PC-9 (cell line): ENCODE measurements at regions not wholly inside any gene's neighbourhood (a gene's known extent, or its start where the extent isn't known, plus 50 kb on each side); places are given as distances from the start of the nearest gene placed in this dataset.
A peak's percentile ranks its signal among the peaks of the same experiment; 100 is the strongest.

Experiments
- BruUV-seq: library from RNA; stranded (reverse); fragments of 400-500 nt; replicated peaks from 2 replicates; lab custom pipeline; 2021; lab: Mats Ljungman, UMichigan
- CTCF ChIA-PET: fragments of 300-600 bp; sonication (Branson Sonifier 250); formaldehyde crosslinking; loops from one replicate; lab custom pipeline; 2022; ENCODE audit warnings: antibody characterized with exemption; lab: Charles Lee
- POLR2A ChIA-PET: fragments of 300-600 bp; sonication (Branson Sonifier 250); formaldehyde crosslinking; loops from one replicate; lab custom pipeline; 2022; ENCODE audit warnings: antibody characterized with exemption; ENCODE audit not compliant: unreplicated experiment; lab: Charles Lee
- DNase-seq, 2 experiments: peaks; one replicate each; pipeline versions ENCODE4 v3.0.0 to v3.0.0-alpha.2; 2015 to 2022; ENCODE audit warnings: mixed read lengths in 1 of 2
- H2AFZ ChIP-seq: fragments of 200-600 bp; sonication (generic); 2 replicates; pipeline ENCODE4 v1.8.1; 2017; ENCODE audit warnings: antibody characterized with exemption
- H3F3A ChIP-seq: fragments of 200-600 bp; sonication (generic); 2 replicates; pipeline ENCODE4 v1.8.1; 2017; ENCODE audit warnings: antibody characterized with exemption, mild to moderate bottlenecking, low read depth; ENCODE audit not compliant: insufficient read depth
- H3K27ac ChIP-seq: fragments of 200-600 bp; sonication (generic); 2 replicates; pipeline ENCODE4 v1.6.1; 2016; ENCODE audit warnings: mixed run types
- H3K27me3 ChIP-seq: fragments of 200-600 bp; sonication (generic); 2 replicates; pipeline ENCODE4 v1.6.1; 2016; ENCODE audit warnings: low read depth, mixed run types; ENCODE audit not compliant: insufficient read depth
- H3K36me3 ChIP-seq: fragments of 200-600 bp; sonication (generic); 2 replicates; pipeline ENCODE4 v1.6.1; 2016; ENCODE audit warnings: low read depth, mixed run types
- H3K4me1 ChIP-seq: fragments of 200-600 bp; sonication (generic); replicated peaks from 2 replicates; pipeline ENCODE4 v1.6.1; 2016; ENCODE audit warnings: mixed run types; ENCODE audit not compliant: insufficient read depth
- H3K4me2 ChIP-seq: fragments of 200-600 bp; sonication (generic); 2 replicates; pipeline ENCODE4 v1.6.1; 2017; ENCODE audit warnings: mixed run types
- H3K4me3 ChIP-seq: fragments of 200-600 bp; sonication (generic); 2 replicates; pipeline ENCODE4 v1.6.1; 2016; ENCODE audit warnings: mixed run types
- H3K79me2 ChIP-seq: fragments of 200-600 bp; sonication (generic); 2 replicates; pipeline ENCODE4 v1.6.1; 2017; ENCODE audit warnings: low read depth, mixed run types
- H3K9me2 ChIP-seq: fragments of 200-600 bp; sonication (generic); 2 replicates; pipeline ENCODE4 v1.8.1; 2017; ENCODE audit warnings: mild to moderate bottlenecking; ENCODE audit not compliant: insufficient read depth
- H3K9me3 ChIP-seq: fragments of 200-600 bp; sonication (generic); 2 replicates; pipeline ENCODE4 v1.8.1; 2016; ENCODE audit warnings: low read depth; ENCODE audit not compliant: insufficient read depth
- H4K20me1 ChIP-seq: fragments of 200-600 bp; sonication (generic); 2 replicates; pipeline ENCODE4 v1.8.1; 2017; ENCODE audit not compliant: insufficient read depth
- EZH2 ChIP-seq: fragments of 200-600 bp; sonication (generic); IDR thresholded peaks from 2 replicates; pipeline ENCODE4 v1.8.0; 2017; ENCODE audit warnings: antibody characterized with exemption, low read depth
- intact Hi-C: fragments of 100-400 bp; cut with micrococcal nuclease; formaldehyde crosslinking; loops from one replicate; pipeline ENCODE4 v1.10.0; 2022; ENCODE audit not compliant: unreplicated experiment
- TF ChIP-seq, protein P1 (sequence below): fragments of 200-600 bp; sonication (generic); conservative IDR thresholded peaks from 2 replicates; pipeline ENCODE4 v1.6.1; 2017; ENCODE audit warnings: mixed run types, antibody characterized with exemption, mild to moderate bottlenecking, moderate library complexity

GRCh38 chr18:51666763-51667191 lies 469.3 kb upstream of the MEX3C start:
- Histone ChIP-seq H3K4me2 (no peak overlapping the region), H3K4me1 (no peaks in the 10 kb centered on the region), H4K20me1 (no peaks in the 10 kb centered on the region), H3K79me2 (no peaks in the 10 kb centered on the region), H3K36me3 (no peaks in the 10 kb centered on the region), H3K27me3 (no peaks in the 10 kb centered on the region), H2AFZ (no peak overlapping the region), H3K4me3 (no peak overlapping the region), H3K27ac (no peak overlapping the region), H3F3A (no peaks in the 10 kb centered on the region), H3K9me3 (no peaks in the 10 kb centered on the region), H3K9me2 (no peaks in the 10 kb centered on the region)
- intact Hi-C loops: no loop called here
- BruUV-seq: no TSS peak
- no peak for DNase-seq
- ChIA-PET POLR2A (no interaction called here), CTCF (no interaction called here)
- TF ChIP-seq, protein P1, sequence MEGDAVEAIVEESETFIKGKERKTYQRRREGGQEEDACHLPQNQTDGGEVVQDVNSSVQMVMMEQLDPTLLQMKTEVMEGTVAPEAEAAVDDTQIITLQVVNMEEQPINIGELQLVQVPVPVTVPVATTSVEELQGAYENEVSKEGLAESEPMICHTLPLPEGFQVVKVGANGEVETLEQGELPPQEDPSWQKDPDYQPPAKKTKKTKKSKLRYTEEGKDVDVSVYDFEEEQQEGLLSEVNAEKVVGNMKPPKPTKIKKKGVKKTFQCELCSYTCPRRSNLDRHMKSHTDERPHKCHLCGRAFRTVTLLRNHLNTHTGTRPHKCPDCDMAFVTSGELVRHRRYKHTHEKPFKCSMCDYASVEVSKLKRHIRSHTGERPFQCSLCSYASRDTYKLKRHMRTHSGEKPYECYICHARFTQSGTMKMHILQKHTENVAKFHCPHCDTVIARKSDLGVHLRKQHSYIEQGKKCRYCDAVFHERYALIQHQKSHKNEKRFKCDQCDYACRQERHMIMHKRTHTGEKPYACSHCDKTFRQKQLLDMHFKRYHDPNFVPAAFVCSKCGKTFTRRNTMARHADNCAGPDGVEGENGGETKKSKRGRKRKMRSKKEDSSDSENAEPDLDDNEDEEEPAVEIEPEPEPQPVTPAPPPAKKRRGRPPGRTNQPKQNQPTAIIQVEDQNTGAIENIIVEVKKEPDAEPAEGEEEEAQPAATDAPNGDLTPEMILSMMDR: no peak
- no peak for TF ChIP-seq EZH2

GRCh38 chr18:51668101-51668500 lies 470.6 kb upstream of the MEX3C start:
- Histone ChIP-seq H3F3A (no peaks in the 10 kb centered on the region), H3K27me3 (no peaks in the 10 kb centered on the region), H3K4me2 (peak overlapping the region; percentile 49), H3K4me1 (no peaks in the 10 kb centered on the region), H4K20me1 (no peaks in the 10 kb centered on the region), H3K27ac (no peak overlapping the region), H2AFZ (no peak overlapping the region), H3K9me3 (no peaks in the 10 kb centered on the region), H3K9me2 (no peaks in the 10 kb centered on the region), H3K4me3 (no peak overlapping the region), H3K79me2 (no peaks in the 10 kb centered on the region), H3K36me3 (no peaks in the 10 kb centered on the region)
- intact Hi-C loops: loop anchor here (2.0 kb wide), 2 partner anchors 621 to 1003 kb away; no protein-coding TSS in a partner anchor
- CTCF ChIA-PET: interaction anchor here (0.6 kb wide), 1 partner anchor 24 kb away, joined by 10 read pairs; no protein-coding TSS in a partner anchor
- POLR2A ChIA-PET: no interaction called here
- TF ChIP-seq EZH2: no peak
- TF ChIP-seq, protein P1: peak; percentile 84
- no TSS peak for BruUV-seq
- peak; percentile 22 to 40 for DNase-seq

DNA sequence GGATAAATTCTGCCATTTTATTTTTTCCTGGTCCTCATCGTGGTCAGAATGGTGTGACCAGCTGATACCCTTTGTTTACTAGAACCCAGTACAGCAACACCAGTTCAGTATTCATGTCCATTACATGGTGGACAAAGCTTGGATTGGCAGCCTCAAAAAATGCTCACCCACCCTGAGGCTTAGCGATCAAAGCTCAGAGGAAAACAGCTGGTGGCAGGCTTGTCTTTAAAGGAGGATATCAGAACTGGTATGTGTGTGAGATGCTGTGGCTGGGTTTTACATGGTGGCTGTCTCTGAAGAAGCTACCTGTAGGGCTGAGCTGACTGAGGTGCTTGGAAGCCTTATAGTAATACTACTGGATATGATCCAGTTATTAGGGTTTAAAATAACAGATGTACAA lies 471.1 kb upstream of the MEX3C start:
- H4K20me1 ChIP-seq: no peaks in the 10 kb centered on the region
- POLR2A ChIA-PET: no interaction called here
- no peak overlapping the region for H2AFZ ChIP-seq
- H3F3A ChIP-seq: no peaks in the 10 kb centered on the region
- H3K4me2 ChIP-seq: peak overlapping the region; percentile 49
- H3K4me1 ChIP-seq: no peaks in the 10 kb centered on the region
- H3K27ac ChIP-seq: no peak overlapping the region
- H3K79me2 ChIP-seq: no peaks in the 10 kb centered on the region
- no peaks in the 10 kb centered on the region for H3K9me3 ChIP-seq
- intact Hi-C loops: loop anchor here (2.0 kb wide), 2 partner anchors 620 to 1002 kb away; no protein-coding TSS in a partner anchor
- H3K27me3 ChIP-seq: no peaks in the 10 kb centered on the region
- no peaks in the 10 kb centered on the region for H3K36me3 ChIP-seq
- H3K4me3 ChIP-seq: no peak overlapping the region
- DNase-seq: no peak
- CTCF ChIA-PET: no interaction called here
- TF ChIP-seq EZH2: no peak
- TF ChIP-seq, protein P1: no peak
- no TSS peak for BruUV-seq
- no peaks in the 10 kb centered on the region for H3K9me2 ChIP-seq
